ENCODE measurements at regions not wholly inside any gene's neighbourhood (a gene's known extent, or its start where the extent isn't known, plus 50 kb on each side); places are given as distances from the start of the nearest gene placed in this dataset.

GRCh38 chr3:161957467-161957866, 460.9 kb downstream of the OTOL1 start:
- Histone ChIP-seq H3K9me3 (no peaks in the 10 kb centered on the region), H3K27me3 (no peaks in the 10 kb centered on the region), H3K27ac (no peak overlapping the region), H3K4me1 (no peaks in the 10 kb centered on the region), H3K4me3 (no peak overlapping the region), H3K36me3 (no peaks in the 10 kb centered on the region)
- ATAC-seq (ENCODE audit: low FRiP score in 2 of 2), result no peak
- 78 to 87% methylated on average over 2 of the region's 2 CpGs for WGBS, 2 donors
- DNase-seq, result no peak
- TF ChIP-seq POLR2AphosphoS5 (IDR thresholded peaks at IDR 0.05) (no peak), EP300 (IDR thresholded peaks at IDR 0.05) (no peak), POLR2A (IDR thresholded peaks at IDR 0.05) (no peak), CTCF (IDR thresholded peaks at IDR 0.05) (no peak)

- DNase-seq (no peak), ATAC-seq (ENCODE audit: low FRiP score in 2 of 2) (no peak)
- TF ChIP-seq POLR2AphosphoS5 (IDR thresholded peaks at IDR 0.05) (no peak), POLR2A (IDR thresholded peaks at IDR 0.05) (no peak), EP300 (IDR thresholded peaks at IDR 0.05) (no peak), CTCF (IDR thresholded peaks at IDR 0.05) (no peak)
- H3K4me3 ChIP-seq, result no peak overlapping the region
- 83 to 87% methylated on average over 4 of the region's 4 CpGs for WGBS, 2 donors
- H3K36me3 ChIP-seq, result no peaks in the 10 kb centered on the region
- no peak overlapping the region for H3K27ac ChIP-seq
- H3K4me1 ChIP-seq, result no peaks in the 10 kb centered on the region
- H3K9me3 ChIP-seq, result no peaks in the 10 kb centered on the region
- H3K27me3 ChIP-seq, result no peaks in the 10 kb centered on the region
These were observed 468.2 kb downstream of the OTOL1 start for GRCh38 chr3:161964857-161965256.

- 52 to 65% methylated on average over 2 of the region's 2 CpGs for WGBS, 2 donors
- DNase-seq (no peak), ATAC-seq (ENCODE audit: low FRiP score in 2 of 2) (no peak)
- no peak overlapping the region for H3K27ac ChIP-seq
- TF ChIP-seq CTCF (IDR thresholded peaks at IDR 0.05) (no peak), POLR2A (IDR thresholded peaks at IDR 0.05) (no peak), POLR2AphosphoS5 (IDR thresholded peaks at IDR 0.05) (no peak), EP300 (IDR thresholded peaks at IDR 0.05) (no peak)
- no peaks in the 10 kb centered on the region for H3K36me3 ChIP-seq
- no peaks in the 10 kb centered on the region for H3K4me1 ChIP-seq
- H3K27me3 ChIP-seq, result no peaks in the 10 kb centered on the region
- no peak overlapping the region for H3K4me3 ChIP-seq
- H3K9me3 ChIP-seq, result no peaks in the 10 kb centered on the region
These were observed 473.3 kb downstream of the OTOL1 start for GRCh38 chr3:161969867-161970266.

GRCh38 chr3:161975201-161975600, 478.6 kb downstream of the OTOL1 start:
- Histone ChIP-seq H3K4me3 (no peak overlapping the region), H3K9me3 (peaks cover 0 to 3% (median 0%) of the 10 kb centered on the region in 4 donors), H3K36me3 (no peaks in the 10 kb centered on the region), H3K27me3 (no peaks in the 10 kb centered on the region), H3K27ac (no peak overlapping the region), H3K4me1 (no peaks in the 10 kb centered on the region)
- TF ChIP-seq EP300 (IDR thresholded peaks at IDR 0.05), result no peak
- TF ChIP-seq POLR2AphosphoS5 (IDR thresholded peaks at IDR 0.05), result no peak
- no peak for TF ChIP-seq CTCF (IDR thresholded peaks at IDR 0.05)
- no peak for TF ChIP-seq POLR2A (IDR thresholded peaks at IDR 0.05)
- DNase-seq (peak in 1 of 2 donors; percentile 14), ATAC-seq (ENCODE audit: low FRiP score in 2 of 2) (no peak)
- 71 to 78% methylated on average over 2 of the region's 2 CpGs for WGBS, 2 donors

- TF ChIP-seq POLR2A (IDR thresholded peaks at IDR 0.05), result no peak
- 50 to 57% methylated on average over 1 of the region's 1 CpG for WGBS, 2 donors
- Histone ChIP-seq H3K36me3 (no peaks in the 10 kb centered on the region), H3K4me3 (no peak overlapping the region), H3K4me1 (no peaks in the 10 kb centered on the region), H3K9me3 (peaks cover 0 to 3% (median 0%) of the 10 kb centered on the region in 4 donors), H3K27ac (no peak overlapping the region), H3K27me3 (no peaks in the 10 kb centered on the region)
- ATAC-seq (ENCODE audit: low FRiP score in 2 of 2) (no peak), DNase-seq (no peak)
These were observed 480.5 kb downstream of the OTOL1 start for GRCh38 chr3:161977063-161977462.

All from upper lobe of left lung (tissue), 6 donors.